ENCODE measurements at regions not wholly inside any gene's neighbourhood (a gene's known extent, or its start where the extent isn't known, plus 50 kb on each side); places are given as distances from the start of the nearest gene placed in this dataset.
A peak's percentile ranks its signal among the peaks of the same experiment; 100 is the strongest.
"Not testable (repeated sequence)": the region's sequence is repeated elsewhere in the genome, so short reads cannot be mapped to it uniquely, and the experiment has no call there.

DNA sequence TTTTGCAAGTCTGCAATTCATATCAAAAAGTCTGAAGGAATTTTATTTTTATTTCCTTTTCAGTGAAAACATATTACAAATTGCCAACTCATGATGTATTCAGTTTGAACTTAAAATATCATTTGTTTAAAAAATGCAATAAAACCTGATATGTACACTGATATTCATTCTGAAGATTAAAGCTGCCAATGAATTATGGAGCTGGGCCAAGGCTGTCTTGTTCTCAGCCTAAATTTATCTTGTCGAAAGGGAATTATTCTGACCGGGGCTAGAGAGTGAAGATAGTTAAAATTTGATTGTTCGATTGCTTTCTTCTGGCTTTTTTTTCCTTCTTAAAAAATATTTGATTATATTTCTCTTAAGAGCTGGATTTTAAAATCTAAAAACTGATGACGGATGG, 54.0 kb upstream of the RBFOX1 start:
- no peak for DNase-seq

DNA sequence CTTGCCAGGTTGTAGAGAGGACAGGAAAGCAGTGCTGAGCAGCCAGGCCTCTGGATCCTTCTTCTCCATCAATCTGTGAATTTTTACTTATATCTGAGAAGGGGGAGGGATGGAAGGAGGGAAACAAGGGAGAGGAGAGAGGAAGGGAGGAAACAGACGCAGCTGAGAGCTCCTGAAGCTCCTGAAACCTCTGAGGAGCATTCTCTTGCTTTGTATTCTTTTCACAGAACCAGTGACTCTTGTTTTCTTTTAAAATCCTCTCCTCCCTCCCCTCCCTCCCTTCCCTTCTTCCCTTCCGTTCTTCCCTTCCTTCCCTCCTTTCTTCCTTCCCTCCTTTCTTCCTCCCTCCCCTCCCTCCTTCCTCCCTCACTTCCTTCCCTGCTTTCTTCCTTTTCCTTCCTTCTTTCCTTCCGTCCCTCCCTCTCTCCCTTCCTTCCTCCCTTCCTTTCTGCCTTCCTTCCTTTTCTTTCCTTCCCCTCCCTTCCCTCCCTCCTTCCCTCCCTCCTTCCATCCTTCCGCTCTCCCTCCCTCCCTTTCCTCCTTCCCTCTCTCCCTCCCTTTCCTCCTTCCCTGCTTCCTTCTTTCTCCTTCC, 60.0 kb upstream of the RBFOX1 start:
- no peak for DNase-seq

DNA sequence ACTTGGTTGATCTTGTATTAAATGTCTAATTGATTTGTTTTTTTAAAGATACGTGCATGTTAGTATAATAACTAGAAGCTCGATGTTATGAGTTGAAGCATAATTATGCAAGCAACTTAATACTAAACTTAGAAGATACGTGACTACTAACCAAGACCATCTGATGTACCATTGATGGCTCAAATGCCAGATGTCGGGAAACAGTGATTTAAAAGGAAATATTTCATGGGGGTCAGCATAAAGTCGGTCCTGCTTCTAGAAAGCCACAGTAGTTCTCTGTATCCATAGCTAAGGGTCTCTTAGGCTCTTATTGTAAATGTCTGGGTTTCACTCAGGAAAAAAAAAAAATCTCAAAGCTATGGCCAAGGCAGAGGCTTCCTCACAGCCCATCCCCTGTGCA, 61.2 kb upstream of the RBFOX1 start:
- no peak for DNase-seq

DNA sequence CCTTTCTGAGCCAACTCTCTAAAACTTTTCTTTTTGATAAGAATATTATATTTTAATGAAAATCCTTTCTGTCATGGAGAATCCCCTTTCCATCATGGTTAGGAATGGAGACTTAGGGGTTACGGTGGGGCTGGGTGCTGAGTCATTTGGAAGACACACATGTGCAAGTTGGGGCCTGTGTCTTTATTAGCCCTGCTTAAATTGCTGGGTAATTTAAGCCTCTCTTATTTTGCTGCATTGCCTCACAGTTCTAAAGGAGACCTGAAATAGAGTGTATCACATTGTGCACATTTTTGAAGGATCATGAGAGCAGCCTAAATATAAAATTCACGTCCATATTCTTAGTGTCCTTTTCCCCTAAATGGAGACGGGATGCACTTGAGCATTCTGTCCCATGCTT, 61.8 kb upstream of the RBFOX1 start:
- DNase-seq = no peak

DNA sequence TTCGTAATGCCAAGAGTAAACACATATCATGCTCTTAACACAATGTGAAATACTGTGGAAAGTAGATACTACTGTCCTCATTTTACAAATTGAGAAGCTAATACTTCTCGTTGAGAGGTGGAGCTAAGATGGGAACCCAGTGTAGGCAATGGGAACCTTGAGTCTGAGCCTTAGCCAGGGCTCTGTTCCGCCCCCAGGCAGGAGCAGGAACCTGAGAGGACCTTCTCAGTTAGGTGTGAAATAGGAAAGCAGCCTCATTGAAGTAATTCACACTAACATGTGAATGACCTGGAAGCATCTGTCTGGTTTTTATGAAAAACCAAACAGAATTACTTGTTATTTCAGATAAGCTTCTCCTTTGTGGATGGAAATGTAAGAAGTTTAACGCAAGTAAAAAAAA, 62.6 kb upstream of the RBFOX1 start:
- no peak for DNase-seq

DNA sequence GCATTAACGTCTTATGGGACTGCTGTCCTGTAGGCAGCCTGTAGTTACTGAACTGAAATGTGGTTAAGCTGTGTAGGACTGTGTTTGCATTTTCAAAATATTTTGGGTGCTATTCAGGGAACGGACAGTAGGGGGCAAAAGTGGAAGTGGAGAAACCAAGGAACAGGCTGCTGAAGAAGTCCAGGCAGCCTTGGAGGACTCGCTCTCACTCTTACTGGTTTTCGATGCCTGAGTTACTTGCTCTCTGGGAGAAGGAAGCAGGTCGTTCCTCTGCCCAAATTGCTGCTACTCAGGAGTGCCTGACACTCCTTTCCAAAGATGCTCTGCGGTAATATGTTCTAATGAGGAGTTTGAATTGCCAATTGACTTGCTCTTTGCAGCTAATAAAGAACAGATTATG, 64.5 kb upstream of the RBFOX1 start:
- peak; percentile 10 for DNase-seq

DNA sequence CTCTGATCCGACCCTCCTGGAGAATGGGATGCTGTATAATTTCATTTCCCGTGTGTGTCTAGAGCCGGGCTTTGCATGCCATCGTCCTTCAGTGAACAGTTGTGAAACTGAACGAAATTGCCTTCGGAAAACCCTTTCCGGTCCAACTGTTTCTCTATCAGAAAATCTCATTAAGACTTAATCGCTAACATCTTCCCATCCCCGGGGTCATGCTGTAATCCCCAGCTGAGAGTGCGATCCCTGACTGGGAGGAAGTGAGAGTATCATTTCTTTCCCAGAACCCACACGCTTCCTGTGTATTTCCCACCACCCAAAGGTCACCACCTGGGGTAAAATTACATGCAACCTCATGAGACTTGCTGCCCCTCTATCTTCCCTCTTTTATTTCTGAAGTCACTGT, 75.6 kb upstream of the RBFOX1 start:
- DNase-seq = no peak

DNA sequence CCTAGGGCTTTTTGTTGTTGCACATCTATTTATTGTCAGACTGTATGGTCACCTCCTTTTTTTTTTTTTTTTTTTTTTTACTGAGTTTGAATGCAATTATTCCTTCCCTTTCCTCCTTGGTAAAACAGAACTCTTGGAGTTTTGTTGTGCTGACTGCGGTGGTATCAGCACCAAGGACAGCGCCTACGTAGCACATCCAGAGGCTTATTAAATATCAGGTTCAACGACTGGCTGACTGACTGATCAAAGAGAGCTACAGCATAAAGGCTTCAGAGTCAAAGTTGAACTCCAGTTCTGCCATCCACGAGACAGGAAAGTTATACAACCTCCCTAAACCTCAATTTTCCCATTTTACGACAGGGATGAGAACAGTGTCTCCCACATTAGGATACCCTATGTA, 86.1 kb upstream of the RBFOX1 start:
- DNase-seq = no peak

DNA sequence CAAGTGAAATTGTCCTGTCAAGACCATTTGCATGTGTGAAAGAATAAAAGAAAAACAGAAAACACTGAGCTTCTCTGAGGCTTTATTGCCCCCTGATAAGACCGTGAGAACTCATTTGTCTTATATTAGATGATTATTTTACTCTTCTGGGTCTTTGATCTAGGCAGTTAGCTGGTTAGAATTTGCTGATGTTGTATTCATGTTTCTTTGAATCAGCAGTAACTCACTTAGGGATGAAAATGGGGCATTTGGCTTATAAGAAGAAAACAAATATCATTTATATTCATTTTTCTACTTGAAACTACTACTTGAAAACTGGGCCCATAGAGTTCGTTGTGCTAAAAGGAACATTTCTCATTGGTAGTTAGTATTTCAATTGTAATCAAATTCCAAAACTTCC, 93.1 kb upstream of the RBFOX1 start:
- DNase-seq = no peak

DNA sequence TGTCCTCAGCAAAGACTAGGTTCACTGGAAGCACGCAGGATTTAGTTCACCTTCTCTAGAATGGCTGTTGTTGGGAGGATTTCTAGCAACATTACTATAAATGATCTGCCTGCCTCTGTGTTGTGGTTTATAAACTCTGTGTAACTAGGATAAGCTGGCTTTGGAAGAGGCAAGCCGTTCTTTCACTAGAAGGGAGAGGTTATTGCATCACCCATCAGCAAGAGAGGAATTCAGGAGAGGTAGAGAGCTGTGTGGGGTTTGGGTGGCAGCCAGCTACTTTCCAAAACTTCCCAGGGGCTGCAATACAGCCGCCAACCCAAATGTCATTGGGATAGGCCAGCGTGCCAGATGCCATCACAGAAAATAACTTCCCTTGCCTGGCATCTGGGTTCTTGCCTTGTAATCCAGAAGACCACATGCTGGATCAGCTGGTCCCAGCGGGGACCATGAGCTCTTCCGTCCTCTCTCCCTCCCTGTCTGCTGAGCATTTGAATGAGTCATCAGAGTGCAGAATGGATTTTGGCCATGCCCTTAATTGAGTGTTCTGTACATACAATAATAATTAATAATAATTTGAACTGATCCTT, 95.7 kb upstream of the RBFOX1 start:
- DNase-seq = no peak

DNA sequence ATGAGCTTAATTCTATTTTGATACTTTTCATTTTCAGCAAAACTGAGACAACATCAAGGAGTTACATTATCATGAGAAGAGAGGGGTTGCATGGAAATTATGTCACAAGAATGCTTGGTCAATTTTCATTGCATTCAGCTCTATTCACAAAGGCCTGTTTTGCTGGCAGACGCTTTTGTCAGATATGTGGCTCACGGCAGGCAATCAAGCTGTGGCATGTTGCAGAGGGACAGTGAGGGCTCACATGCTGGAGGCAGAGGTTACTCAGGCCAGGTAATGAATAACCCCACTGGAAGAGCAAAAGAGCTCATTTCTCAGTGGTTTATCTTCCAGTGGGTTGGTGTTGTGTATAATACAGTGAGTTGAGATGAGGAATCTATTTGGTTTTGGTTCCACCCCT, 98.7 kb upstream of the RBFOX1 start:
- DNase-seq = no peak

DNA sequence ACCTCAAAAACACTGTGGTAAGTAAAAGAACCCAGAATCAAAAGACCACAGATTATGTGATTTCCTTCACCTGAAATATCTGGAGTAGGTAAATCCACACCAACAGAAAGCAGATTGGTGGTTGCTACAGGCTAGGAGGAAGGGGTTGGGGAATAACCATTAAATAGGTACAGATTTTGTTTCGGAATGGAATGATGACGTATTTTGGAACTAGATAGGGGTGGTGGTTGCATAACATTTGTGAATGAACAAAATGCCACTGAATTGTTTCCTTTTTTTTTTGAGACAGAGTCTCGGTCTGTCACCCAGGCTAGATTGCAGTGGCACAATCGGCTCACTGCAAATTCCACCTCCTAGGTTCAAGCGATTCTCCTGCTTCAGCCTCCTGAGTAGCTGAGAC, 100.9 kb upstream of the RBFOX1 start:
- DNase-seq = no peak

DNA sequence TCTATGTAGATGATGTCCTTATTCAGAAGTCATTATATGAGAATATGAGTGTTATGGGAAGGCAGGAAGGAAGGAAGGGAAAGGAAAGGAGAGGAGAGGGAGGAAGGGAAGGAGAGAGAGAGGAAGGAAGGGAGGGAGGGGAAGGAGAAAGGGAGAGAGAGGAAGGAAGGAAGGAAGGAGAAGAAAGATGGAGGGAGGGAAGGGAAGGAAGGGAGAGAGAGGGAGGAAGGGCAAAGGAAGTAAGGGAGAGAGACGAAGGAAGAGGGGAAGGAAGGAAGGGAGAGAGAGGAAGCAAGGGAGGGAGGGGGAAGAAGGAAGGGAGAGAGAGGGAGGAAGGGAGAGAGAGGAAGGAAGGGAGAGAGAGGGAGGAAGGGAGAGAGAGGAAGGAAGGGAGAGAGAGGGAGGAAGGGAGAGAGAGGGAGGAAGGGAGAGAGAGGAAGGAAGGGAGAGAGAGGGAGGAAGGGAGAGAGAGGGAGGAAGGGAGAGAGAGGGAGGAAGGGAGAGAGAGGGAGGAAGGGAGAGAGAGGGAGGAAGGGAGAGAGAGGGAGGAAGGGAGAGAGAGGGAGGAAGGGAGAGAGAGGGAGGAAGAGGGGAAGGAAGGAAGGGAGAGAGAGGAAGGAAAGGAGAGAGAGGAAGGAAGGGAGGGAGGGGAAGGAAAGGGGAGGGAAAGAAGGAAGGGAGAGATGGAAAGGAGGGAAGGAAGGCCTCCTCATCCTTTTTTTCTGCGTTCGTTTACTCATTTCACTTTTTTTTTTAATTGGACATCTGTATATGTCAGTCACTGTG, 103.0 kb upstream of the RBFOX1 start:
- DNase-seq = not testable (repeated sequence)

DNA sequence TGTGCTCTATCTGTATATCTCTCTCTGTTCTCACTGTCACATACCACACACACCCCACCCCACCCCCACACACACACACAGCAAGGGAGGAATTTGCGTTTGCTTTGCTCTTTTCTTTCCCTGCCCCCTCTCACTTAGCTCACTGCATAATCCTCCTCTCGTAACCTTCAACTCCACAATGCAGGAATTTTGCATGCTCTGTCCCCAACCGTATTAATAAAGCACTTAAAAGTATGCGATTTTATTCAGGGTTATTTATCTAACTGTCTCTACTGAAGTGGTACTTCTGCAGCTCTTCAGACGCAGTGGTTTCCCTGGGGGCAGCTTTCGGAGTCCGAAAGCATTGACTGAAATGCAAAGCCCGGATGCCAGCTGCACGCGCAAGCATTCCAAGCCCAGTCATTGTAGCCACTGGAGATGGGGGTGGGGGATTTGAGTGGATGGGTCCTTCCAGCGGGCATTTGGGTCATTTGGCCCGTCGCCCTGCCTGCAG, 105.4 kb upstream of the RBFOX1 start:
- DNase-seq = no peak

DNA sequence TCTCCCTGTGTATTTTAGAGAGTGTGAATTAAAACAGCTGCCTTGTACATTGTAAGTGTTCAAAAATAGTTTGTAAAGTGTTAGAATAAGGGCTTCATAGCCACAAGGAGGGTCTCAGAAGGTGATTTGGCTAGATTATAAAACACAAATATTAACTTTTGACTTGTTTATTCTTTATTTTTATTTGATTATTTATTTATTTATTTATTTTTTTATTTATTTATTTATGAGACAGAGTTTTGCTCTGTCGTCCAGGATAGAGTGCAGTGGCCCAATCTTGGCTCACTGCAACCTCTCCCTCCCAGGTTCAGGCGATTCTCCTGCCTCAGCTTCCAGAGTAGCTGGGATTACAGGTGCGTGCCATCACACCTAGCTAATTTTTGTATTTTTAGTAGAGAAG, 111.5 kb upstream of the RBFOX1 start:
- DNase-seq = no peak

DNA sequence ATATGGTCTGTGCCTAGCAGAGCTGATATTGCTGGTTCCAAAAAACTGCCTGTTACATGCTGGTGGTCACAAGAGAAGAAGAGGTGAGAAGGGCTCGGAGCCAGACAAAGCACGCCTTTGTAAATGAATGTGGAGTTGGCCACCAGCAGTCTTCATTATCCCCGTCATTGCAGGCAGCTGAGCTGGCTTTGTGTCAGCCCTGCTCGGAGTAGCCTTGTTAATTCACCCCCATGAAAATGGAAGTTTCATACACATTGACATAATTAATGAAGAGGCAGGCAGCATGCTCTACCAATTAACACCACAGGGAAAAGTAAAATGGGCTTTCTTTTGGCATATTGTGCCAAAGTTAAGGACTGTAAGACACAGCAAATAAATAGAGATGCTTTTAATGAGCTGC, 113.7 kb upstream of the RBFOX1 start:
- no peak for DNase-seq

DNA sequence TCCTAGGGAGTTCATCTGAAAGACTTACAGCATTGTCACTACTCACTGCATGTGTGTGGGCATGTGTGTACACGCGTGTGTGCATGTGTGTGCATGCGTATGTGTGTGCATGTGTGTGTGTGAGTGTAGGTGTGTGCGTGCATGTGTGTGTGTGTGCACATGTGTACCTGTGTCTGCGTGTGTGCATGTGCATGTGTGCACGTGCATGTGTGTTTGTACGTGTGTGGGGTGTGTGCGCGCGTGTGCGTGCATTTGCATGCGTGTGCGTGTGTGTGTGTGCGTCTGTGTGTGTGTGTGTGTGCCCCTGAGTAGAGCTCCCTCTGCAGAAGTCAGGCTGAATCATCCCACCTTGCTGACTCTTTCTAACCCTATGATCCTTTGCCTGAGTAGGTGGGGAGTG, 114.8 kb upstream of the RBFOX1 start:
- no peak for DNase-seq

DNA sequence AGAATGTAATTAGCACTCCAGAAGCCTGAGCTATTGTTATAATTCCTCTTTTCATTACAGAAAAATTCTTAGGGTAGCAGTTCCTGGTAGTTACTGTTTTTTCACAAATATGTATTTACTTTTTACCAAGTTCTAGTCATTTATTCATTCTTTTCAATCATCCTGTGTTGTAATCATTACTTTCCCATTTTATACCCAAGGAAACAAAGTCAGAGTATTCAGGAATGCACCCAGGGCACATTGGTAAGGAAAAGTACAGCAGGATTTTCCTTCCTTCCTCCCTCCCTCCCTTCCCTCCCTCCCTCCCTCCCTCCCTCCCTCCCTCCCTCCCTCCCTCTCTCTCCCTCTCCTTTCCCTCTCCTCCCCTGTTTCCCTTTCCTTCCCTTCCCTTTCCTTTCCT, 115.9 kb upstream of the RBFOX1 start:
- DNase-seq = no peak

DNA sequence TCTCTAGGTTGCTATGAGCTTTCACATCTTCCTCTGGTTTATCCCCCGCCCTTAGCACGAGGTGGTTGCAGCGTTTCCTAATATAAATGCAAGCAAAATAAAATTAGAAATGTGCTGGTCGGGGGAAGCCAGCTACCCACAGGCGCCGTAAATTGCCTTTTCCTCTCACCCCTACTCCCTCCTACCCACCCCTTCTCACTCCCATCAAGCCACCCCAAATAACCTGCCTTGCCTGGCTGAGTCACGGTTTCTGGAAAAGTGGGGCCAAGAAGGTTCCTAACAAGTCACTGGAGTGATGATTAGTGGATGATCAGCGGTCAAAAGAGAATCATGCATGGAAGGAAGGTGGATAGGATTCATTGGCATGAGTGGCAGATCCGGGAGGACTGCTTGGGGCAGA, 120.9 kb upstream of the RBFOX1 start:
- DNase-seq = no peak

DNA sequence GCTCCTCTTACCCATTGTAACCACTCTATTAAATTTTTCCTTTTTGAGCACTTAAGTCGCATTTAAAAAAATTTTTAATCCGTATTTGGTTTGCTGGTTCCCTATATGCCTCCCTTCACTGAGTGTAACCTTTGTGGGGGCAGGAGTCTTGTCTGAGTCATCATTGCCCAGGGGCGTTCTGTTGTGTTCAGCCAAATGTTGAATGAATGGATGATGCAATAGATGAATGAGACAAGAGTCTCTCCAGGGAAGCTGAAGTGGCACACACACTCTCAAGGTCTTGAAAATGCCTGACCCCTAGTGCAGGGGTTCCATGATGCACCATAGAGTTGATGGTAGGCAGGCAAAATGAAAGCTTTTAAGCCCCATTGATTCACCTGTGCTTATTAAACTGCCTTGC, 123.0 kb upstream of the RBFOX1 start:
- DNase-seq = no peak

DNA sequence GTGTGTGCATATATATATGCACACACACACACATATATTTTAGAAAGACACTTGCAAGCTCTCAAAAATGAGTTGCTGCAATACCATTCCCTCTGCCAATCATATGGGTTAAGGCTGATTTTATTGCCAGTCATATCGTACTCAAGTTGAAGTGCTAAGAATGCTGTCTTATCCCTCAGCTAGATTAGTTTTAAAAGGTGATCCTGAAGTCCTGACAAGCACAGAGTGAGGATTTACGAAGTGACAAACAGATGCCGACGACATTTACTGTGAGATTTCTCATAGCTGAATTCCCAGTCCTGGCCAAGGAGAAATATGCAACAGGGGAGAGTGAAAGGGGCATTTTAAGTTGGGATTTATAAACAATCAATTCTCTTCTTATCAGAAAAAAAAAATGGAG, 126.2 kb upstream of the RBFOX1 start:
- DNase-seq = no peak

DNA sequence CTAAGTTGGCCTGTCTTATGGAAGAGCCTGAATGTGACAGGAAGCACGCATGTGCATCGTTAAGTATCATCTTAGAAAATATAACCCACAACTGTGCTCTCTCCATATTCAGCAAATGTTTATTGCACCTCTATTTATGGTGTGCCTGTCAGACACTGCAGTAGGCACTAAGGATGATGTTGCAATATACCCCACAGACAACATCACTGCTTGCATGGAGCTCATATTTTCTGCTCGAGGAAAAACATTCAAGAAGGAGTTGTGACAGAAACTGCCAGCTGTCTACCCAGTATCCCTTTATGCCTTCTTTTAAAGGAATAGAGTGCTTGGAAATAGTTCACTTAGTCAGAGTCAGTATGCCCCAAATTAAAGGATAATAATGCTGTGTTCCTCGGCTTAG, 132.3 kb upstream of the RBFOX1 start:
- no peak for DNase-seq

DNA sequence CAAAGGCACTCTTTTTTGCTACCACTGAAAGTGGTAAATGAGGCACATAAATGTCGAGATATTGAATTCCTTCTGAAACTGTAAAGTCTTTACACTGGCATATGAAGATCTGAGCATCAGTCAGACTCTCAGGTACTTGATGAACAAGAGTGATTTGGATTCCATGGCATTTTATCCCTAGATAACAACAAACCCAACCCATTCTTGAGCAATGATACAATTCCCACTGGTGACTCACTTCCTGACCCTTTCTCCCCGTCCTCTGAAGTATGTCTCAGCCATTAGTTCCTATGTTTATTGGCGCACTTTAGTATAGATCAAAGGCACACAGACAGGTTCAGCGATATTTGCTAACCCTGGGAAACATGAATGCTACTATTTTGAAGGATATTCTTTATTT, 147.0 kb upstream of the RBFOX1 start:
- no peak for DNase-seq

DNA sequence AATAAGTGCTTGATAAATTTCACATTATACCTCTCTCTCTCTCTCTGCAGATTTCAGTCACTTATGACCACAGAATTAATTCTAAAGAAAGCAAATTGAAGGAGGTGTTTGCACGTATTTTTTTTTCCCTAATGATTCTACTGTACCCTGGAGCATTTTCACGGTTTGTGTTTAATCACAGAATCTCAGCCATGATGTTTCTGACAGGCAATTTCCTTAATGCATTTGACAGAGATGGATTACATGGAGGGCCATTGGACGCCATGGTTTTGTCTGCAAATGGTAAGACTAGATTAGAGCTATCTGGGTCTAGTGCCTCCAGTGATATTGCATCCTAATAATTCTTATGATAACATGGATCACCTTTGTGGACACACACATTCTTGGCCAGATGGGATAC, 147.5 kb upstream of the RBFOX1 start:
- DNase-seq = no peak
